ENCODE measurements at regions not wholly inside any gene's neighbourhood (a gene's known extent, or its start where the extent isn't known, plus 50 kb on each side); places are given as distances from the start of the nearest gene placed in this dataset.

DNA sequence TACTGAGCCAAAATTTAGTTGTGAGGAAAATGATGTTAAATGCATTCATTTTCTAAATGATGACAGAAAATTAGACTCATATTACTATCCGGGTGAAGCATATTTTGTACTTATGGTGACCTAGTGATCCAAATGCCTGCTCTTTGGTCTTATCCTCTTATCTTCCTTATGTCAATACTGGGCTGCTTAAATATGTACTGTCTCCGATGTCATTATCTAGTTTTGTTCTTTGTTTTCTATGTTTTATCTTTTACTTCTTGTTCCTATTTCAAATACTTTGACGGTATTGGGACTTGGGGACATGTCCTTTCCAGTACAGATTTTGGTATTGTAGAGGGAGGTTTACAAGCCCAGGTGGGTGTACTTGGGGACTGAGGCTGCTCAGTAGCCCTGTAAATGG is 124.6 kb upstream of the ESR1 start:
- no peaks in the 10 kb centered on the region for H3K36me3 ChIP-seq
- TF ChIP-seq POLR2A (IDR thresholded peaks at IDR 0.05), result no peak
- TF ChIP-seq, protein P1, sequence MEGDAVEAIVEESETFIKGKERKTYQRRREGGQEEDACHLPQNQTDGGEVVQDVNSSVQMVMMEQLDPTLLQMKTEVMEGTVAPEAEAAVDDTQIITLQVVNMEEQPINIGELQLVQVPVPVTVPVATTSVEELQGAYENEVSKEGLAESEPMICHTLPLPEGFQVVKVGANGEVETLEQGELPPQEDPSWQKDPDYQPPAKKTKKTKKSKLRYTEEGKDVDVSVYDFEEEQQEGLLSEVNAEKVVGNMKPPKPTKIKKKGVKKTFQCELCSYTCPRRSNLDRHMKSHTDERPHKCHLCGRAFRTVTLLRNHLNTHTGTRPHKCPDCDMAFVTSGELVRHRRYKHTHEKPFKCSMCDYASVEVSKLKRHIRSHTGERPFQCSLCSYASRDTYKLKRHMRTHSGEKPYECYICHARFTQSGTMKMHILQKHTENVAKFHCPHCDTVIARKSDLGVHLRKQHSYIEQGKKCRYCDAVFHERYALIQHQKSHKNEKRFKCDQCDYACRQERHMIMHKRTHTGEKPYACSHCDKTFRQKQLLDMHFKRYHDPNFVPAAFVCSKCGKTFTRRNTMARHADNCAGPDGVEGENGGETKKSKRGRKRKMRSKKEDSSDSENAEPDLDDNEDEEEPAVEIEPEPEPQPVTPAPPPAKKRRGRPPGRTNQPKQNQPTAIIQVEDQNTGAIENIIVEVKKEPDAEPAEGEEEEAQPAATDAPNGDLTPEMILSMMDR (IDR thresholded peaks at IDR 0.05), result no peak
- H3K4me1 ChIP-seq, result peaks cover 18 to 27% of the 10 kb centered on the region in 2 donors
- no peaks in the 10 kb centered on the region for H3K9me3 ChIP-seq
- intact Hi-C loops (cut with DNase I), result no loop called here
- H3K27me3 ChIP-seq, result no peaks in the 10 kb centered on the region
- H3K4me3 ChIP-seq (replicated peaks in 1 of 3), result no peak overlapping the region
- 93% methylated on average over 3 of the region's 3 CpGs for WGBS, 2 donors
- no peak overlapping the region for H3K27ac ChIP-seq
- DNase-seq, result no peak

DNA sequence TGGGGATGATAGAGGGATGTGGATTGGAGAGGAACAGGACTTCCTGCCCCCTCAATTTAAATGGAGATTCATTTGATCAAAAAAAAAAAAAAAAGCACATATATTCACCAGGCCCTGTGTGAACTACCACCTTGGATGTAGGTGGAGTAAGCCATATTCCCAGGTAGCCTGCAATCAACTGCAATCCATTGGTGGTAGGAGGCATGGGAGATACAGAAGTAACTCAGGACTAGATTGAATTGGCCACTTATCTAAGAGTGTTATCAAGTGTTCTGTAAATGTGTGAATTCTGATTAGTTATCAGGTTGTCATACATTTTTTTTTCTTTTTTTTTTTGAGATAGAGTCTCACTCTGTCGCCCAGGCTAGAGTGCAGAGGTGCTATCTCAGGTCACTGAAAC is 124.1 kb upstream of the ESR1 start:
- 91 to 94% methylated on average over 1 of the region's 1 CpG for WGBS, 2 donors
- intact Hi-C loops (cut with DNase I), result no loop called here

DNA sequence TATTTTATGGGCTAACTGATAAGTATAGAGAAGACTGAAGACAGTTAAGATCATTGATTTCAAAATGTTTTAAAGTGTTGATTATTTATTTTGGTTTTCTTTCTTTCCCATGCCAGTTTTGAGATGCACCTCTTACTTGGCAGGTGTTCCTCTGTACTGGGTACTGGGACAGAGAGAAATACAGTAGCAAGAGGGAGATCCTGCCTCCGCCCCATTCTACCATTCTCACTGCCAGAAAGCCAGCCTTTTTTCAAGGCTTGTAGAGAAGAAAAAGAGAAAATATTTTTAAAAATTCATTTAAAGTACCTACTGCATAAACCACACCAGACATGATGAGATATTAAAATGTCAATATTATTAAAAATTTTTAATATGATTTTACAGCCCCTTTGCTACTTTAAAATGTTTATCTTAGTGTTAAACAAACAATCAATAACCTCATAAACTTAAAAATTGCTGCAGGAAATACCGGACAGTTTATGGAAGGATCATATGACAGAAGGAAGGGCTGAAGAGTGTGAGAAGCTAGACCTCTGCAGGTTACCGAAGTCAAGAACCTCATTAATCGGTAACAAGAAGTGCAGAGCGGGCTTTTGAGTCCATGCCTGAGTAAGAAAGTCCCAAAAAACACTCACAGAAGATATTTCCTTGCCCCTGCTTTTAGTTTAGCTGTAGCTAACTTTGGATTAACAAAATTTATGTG is 117.8 kb upstream of the ESR1 start:
- Histone ChIP-seq H3K27me3 (no peaks in the 10 kb centered on the region), H3K4me1 (no peaks in the 10 kb centered on the region), H3K4me3 (replicated peaks in 1 of 3) (no peak overlapping the region), H3K27ac (peak overlapping the region in 1 of 3 donors; percentile 38), H3K36me3 (no peaks in the 10 kb centered on the region), H3K9me3 (no peaks in the 10 kb centered on the region)
- no peak for DNase-seq
- intact Hi-C loops (cut with DNase I), result no loop called here
- WGBS, 2 donors, result 75 to 80% methylated on average over 5 of the region's 5 CpGs
- TF ChIP-seq POLR2A (IDR thresholded peaks at IDR 0.05), result no peak
- TF ChIP-seq, protein P1 (IDR thresholded peaks at IDR 0.05), result no peak

More for the DNA sequence above, 124.1 kb upstream of the ESR1 start:
- no peaks in the 10 kb centered on the region for H3K9me3 ChIP-seq
- no peaks in the 10 kb centered on the region for H3K36me3 ChIP-seq
- no peak overlapping the region for H3K27ac ChIP-seq
- DNase-seq, result no peak
- H3K27me3 ChIP-seq, result no peaks in the 10 kb centered on the region
- peaks cover 16 to 23% of the 10 kb centered on the region in 2 donors for H3K4me1 ChIP-seq
- no peak for TF ChIP-seq POLR2A (IDR thresholded peaks at IDR 0.05)
- TF ChIP-seq, protein P1 (IDR thresholded peaks at IDR 0.05), result no peak
- no peak overlapping the region for H3K4me3 ChIP-seq (replicated peaks in 1 of 3)

DNA sequence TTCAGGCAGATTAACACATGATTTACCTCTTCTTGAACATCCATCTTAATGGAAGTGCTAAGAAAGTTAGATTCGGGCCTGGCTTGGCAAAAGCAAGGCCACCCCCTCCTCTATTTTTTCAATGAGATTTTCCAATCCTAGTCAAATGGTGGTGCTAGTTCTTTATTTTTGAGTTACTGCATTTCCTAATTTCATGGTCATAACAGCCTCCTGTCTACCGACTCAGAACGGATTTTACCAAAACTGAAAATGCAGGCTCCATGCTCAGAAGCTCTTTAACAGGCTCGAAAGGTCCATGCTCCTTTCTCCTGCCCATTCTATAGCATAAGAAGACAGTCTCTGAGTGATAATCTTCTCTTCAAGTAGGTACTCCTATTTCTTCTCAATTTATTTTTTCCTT is 117.2 kb upstream of the ESR1 start:
- DNase-seq, result no peak
- TF ChIP-seq, protein P1 (IDR thresholded peaks at IDR 0.05), result peak in 2 of 6 experiments; percentile 17 to 18
- TF ChIP-seq POLR2A (IDR thresholded peaks at IDR 0.05), result peak in 1 of 2 donors; percentile 23
- H3K27me3 ChIP-seq, result no peaks in the 10 kb centered on the region
- no peaks in the 10 kb centered on the region for H3K4me1 ChIP-seq
- H3K36me3 ChIP-seq, result no peaks in the 10 kb centered on the region
- peak overlapping the region; percentile 31 to 38 (median 35) for H3K27ac ChIP-seq
- 56 to 58% methylated on average over 4 of the region's 4 CpGs for WGBS, 2 donors
- intact Hi-C loops (cut with DNase I), result no loop called here
- H3K9me3 ChIP-seq, result no peaks in the 10 kb centered on the region
- H3K4me3 ChIP-seq (replicated peaks in 1 of 3), result no peak overlapping the region

DNA sequence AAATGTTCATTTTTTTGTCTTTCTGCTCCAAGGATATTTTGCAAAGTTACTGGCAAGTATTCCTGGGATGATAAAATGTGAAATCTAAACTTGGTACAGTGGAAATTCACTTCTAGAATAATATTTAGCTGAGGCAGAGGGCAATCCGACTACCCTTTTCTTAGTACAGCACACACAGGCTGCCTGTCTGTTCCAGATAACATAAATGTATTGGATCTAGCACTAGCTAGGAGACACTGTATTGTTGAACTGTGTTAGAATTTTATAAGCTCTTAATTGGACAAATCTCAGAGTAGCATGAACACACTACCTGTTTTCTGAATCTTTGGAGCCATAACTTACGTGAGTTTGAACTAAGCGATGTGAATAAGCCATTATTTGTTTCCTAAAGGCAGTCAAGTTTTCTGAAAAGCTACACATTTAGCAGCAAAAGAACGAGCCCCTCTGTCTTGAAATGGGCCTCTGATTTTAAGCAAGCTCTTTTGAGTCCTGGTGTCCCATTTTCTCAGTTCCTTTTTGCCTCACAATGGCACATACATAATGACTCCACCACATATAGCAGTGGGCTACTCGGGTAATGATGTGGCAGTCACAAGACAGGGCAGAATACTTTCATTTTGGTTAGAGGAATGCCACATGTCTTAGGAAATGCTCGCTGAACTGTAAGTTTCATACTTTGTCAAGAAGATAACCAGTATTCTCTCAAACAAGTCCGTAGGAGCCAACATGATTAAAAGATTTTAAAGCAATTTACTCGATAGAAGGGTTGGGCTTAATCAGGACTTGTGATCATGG is 116.5 kb upstream of the ESR1 start:
- intact Hi-C loops (cut with DNase I), result no loop called here
- WGBS, 2 donors, result 69 to 84% methylated on average over 8 of the region's 8 CpGs
- DNase-seq, result no peak

More for the DNA sequence above, 116.5 kb upstream of the ESR1 start:
- H3K9me3 ChIP-seq, result no peaks in the 10 kb centered on the region
- H3K4me3 ChIP-seq (replicated peaks in 1 of 3), result no peak overlapping the region
- H3K27me3 ChIP-seq, result no peaks in the 10 kb centered on the region
- no peaks in the 10 kb centered on the region for H3K36me3 ChIP-seq
- peak overlapping the region; percentile 31 to 38 (median 35) for H3K27ac ChIP-seq
- TF ChIP-seq, protein P1 (IDR thresholded peaks at IDR 0.05), result no peak
- no peak for TF ChIP-seq POLR2A (IDR thresholded peaks at IDR 0.05)
- no peaks in the 10 kb centered on the region for H3K4me1 ChIP-seq

Measured in thyroid gland (tissue), 4 donors.